Osteocyte (in vitro differentiated cells): ENCODE measurements at regions not wholly inside any gene's neighbourhood (a gene's known extent, or its start where the extent isn't known, plus 50 kb on each side); places are given as distances from the start of the nearest gene placed in this dataset.

Source experiments
- DNase-seq: peaks from one replicate; pipeline ENCODE4 v3.0.0; 2021; ENCODE audit warnings: mixed read lengths; ENCODE audit not compliant: unreplicated experiment; ENCODE audit errors: extremely low spot score
- H3K27ac Mint-ChIP-seq: one replicate; pipeline ENCODE4 v1.8.0; 2021; ENCODE audit warnings: mild to moderate bottlenecking, mixed read lengths; ENCODE audit not compliant: unreplicated experiment
- H3K27me3 Mint-ChIP-seq: one replicate; pipeline ENCODE4 v1.8.0; 2021; ENCODE audit warnings: mixed read lengths; ENCODE audit not compliant: unreplicated experiment
- H3K36me3 Mint-ChIP-seq: one replicate; pipeline ENCODE4 v1.8.0; 2021; ENCODE audit warnings: mixed read lengths; ENCODE audit not compliant: unreplicated experiment
- H3K4me1 Mint-ChIP-seq: one replicate; pipeline ENCODE4 v1.8.0; 2021; ENCODE audit warnings: mixed read lengths; ENCODE audit not compliant: unreplicated experiment
- H3K4me3 Mint-ChIP-seq: one replicate; pipeline ENCODE4 v1.8.0; 2021; ENCODE audit warnings: mild to moderate bottlenecking, moderate library complexity, mixed read lengths; ENCODE audit not compliant: unreplicated experiment
- H3K9me3 Mint-ChIP-seq: one replicate; pipeline ENCODE4 v1.8.0; 2021; ENCODE audit warnings: mixed read lengths; ENCODE audit not compliant: unreplicated experiment
- TF ChIP-seq, protein P1 (sequence below): fragments of 200-600 bp; sonication (generic); IDR thresholded peaks from 2 replicates; pipeline ENCODE4 v1.5.0; 2021; ENCODE audit warnings: antibody characterized with exemption, mild to moderate bottlenecking, moderate library complexity

DNA sequence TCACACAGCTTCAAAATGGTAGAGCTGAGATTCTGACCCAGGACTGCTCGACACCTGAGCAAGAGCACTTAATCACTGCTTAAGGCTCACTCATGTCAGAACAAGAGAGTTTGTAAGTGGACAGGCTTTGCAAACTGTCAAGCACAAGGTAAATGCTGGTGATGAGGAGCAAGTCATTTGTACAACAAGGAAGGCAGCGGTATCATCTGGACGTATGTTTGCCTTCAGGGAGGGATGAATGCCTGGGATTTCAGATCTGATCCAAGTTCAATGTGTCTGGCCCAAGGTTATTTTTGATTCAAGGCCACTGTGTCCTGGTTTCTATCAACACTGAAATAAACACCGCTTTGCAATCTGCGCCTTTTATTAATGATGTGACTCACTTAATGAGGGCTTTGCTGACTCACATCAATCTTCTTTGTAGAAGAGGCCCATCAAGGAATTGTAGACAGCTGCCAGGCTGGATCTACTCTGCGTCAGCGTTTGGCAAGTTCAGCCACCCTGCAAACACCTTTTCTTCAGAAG lies 174.4 kb upstream of the HS3ST3A1 start:
- Mint-ChIP-seq H3K27me3 (no peaks in the 10 kb centered on the region), H3K9me3 (peaks cover 29% of the 10 kb centered on the region), H3K36me3 (no peaks in the 10 kb centered on the region), H3K4me1 (no peaks in the 10 kb centered on the region), H3K27ac (no peak overlapping the region), H3K4me3 (no peak overlapping the region)
- DNase-seq, result no peak
- TF ChIP-seq, protein P1, sequence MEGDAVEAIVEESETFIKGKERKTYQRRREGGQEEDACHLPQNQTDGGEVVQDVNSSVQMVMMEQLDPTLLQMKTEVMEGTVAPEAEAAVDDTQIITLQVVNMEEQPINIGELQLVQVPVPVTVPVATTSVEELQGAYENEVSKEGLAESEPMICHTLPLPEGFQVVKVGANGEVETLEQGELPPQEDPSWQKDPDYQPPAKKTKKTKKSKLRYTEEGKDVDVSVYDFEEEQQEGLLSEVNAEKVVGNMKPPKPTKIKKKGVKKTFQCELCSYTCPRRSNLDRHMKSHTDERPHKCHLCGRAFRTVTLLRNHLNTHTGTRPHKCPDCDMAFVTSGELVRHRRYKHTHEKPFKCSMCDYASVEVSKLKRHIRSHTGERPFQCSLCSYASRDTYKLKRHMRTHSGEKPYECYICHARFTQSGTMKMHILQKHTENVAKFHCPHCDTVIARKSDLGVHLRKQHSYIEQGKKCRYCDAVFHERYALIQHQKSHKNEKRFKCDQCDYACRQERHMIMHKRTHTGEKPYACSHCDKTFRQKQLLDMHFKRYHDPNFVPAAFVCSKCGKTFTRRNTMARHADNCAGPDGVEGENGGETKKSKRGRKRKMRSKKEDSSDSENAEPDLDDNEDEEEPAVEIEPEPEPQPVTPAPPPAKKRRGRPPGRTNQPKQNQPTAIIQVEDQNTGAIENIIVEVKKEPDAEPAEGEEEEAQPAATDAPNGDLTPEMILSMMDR, result no peak

DNA sequence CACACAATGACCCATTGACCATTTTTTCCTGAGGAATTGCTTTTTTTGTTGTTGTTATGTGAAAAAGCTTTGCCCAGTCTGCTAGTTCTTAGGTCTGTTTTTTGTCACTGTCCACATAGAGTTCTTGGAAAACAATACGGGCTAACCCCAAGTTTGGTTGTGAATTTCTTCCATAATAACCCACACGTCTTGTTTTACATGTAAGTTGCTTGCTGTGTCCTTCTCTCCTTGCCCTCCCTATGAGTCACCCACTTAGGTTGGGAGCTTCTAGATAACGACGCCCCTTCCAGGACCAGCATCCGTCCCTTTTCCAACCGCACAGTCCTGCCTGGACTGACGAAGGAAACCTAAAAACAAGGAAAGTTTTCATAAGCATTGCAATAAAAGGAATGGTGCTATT lies 175.3 kb upstream of the HS3ST3A1 start:
- Mint-ChIP-seq H3K27me3 (no peaks in the 10 kb centered on the region), H3K27ac (no peak overlapping the region), H3K36me3 (no peaks in the 10 kb centered on the region), H3K4me1 (no peaks in the 10 kb centered on the region), H3K9me3 (peaks cover 26% of the 10 kb centered on the region), H3K4me3 (no peak overlapping the region)
- DNase-seq, result no peak
- TF ChIP-seq, protein P1, result no peak

DNA sequence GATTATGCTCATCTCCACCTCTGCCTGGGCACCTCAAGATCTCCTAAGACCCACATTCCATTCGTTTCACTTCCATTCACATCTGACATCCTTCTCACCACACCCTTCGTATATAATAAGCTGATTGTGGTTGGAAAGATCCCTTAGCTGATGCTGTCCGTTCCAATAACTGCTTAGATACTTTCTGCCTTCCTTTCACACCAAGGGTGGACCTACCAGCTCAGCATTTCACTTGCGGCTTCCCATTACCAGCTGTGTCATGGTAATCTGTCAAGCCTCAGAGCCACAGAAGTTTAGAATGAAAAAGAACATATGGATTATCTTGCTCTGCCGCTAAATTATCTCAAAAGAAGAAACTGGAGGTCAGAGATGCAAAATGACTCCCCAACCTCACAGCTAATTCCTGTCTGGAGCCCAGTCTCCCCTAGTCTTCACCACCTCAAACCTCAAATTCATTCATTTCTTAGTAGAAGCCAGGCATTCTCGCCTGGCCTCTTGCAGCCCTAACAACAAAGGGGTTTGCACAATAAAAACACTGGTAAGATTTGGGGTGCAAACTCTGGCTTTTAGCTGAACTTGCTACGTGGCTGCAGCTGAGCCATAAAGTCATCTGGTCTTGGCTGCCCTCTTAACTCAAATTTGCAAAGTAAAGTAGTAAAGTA lies 182.8 kb upstream of the HS3ST3A1 start:
- no peak overlapping the region for H3K4me3 Mint-ChIP-seq
- TF ChIP-seq, protein P1, result no peak
- no peak for DNase-seq
- peaks cover 4% of the 10 kb centered on the region for H3K4me1 Mint-ChIP-seq
- H3K36me3 Mint-ChIP-seq, result no peaks in the 10 kb centered on the region
- H3K27ac Mint-ChIP-seq, result no peak overlapping the region
- no peaks in the 10 kb centered on the region for H3K27me3 Mint-ChIP-seq
- H3K9me3 Mint-ChIP-seq, result peaks cover 6% of the 10 kb centered on the region

DNA sequence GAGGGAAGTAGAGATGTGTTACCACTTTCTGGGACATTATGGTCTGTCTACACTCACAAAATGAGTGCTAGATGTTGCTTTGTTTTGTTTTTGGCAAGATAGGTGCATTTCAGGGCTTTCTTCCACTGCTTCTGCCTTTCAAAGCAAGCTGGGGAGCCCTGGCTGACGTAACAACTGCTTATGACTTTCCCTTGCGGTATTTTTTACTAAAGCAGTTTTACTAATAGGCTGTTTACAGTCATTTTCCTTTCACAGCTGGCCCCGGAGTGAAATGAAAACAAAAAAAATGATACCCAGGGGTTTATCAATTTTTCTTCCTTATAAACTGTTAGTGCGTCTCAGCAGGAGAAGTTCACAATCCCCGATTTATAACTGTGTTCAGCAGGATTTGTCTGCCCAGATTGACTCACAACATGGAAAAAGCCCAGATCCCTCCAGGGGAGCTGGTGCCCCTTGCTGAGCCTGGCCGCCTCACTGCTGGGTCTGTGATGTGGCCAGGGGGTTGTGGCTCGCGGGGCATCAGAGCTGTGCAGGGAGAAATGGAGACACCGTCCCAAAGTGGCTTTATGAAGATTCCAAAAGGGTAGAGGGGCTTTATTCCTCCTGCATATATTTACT lies 184.4 kb upstream of the HS3ST3A1 start:
- no peak overlapping the region for H3K27ac Mint-ChIP-seq
- H3K4me1 Mint-ChIP-seq, result peaks cover 4% of the 10 kb centered on the region
- no peak overlapping the region for H3K4me3 Mint-ChIP-seq
- no peaks in the 10 kb centered on the region for H3K27me3 Mint-ChIP-seq
- no peaks in the 10 kb centered on the region for H3K36me3 Mint-ChIP-seq
- peaks cover 11% of the 10 kb centered on the region for H3K9me3 Mint-ChIP-seq
- TF ChIP-seq, protein P1, result no peak
- no peak for DNase-seq

DNA sequence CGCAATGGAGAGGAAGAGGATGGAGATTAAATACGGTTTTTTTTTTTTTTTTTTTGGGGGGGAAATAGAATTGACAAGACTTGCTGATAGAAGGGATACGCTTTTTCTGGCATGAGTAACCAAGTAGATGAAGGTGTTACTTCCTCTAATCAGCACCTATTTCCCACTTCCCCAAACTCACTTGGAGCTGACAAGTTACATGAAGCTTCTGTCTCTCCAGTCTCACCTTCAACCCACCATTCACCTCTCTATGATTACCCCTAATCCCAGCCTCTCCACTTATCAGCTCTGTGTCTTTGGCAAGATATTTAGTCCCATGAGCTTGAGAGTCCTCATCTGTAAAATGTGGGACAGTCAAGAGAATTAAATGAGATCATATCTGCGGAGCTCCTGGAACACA lies 185.9 kb upstream of the HS3ST3A1 start:
- no peak for DNase-seq
- Mint-ChIP-seq H3K27me3 (no peaks in the 10 kb centered on the region), H3K4me1 (peaks cover 9% of the 10 kb centered on the region), H3K9me3 (peaks cover 11% of the 10 kb centered on the region), H3K4me3 (no peak overlapping the region), H3K36me3 (no peaks in the 10 kb centered on the region), H3K27ac (no peak overlapping the region)
- TF ChIP-seq, protein P1, result no peak
